BJ (cell line): ENCODE measurements at regions not wholly inside any gene's neighbourhood (a gene's known extent, or its start where the extent isn't known, plus 50 kb on each side); places are given as distances from the start of the nearest gene placed in this dataset.
A peak's percentile ranks its signal among the peaks of the same experiment; 100 is the strongest.

ENCODE experiments used
- CTCF ChIA-PET: fragments of 350-600 bp; formaldehyde crosslinking; extraction: SDS; loops from one replicate; lab custom pipeline; 2021; ENCODE audit warnings: antibody characterized with exemption, inconsistent platforms; lab: Yijun Ruan, JAX
- POLR2A ChIA-PET: fragments of 300-600 bp; sonication (Branson Sonifier 250); formaldehyde crosslinking; extraction: SDS; loops from one replicate; lab custom pipeline; 2021; ENCODE audit warnings: antibody characterized with exemption; lab: Charles Lee
- DNase-seq: peaks from one replicate; pipeline ENCODE4 v3.0.0-alpha.2; 2011; ENCODE audit warnings: low read depth
- H3K27me3 ChIP-seq: 2 replicates; pipeline ENCODE4 v1.6.0; 2011; ENCODE audit warnings: low read length; ENCODE audit not compliant: control insufficient read depth, insufficient read depth
- H3K36me3 ChIP-seq: 2 replicates; pipeline ENCODE4 v1.5.1; 2011; ENCODE audit warnings: low read length; ENCODE audit not compliant: control insufficient read depth, insufficient read depth
- H3K4me3 ChIP-seq: 2 replicates; pipeline ENCODE4 v1.5.1; 2011; ENCODE audit warnings: low read depth, mild to moderate bottlenecking, control low read depth, low read length
- TF ChIP-seq, protein P1 (sequence below): IDR thresholded peaks from 2 replicates; pipeline ENCODE4 v1.5.1; 2011; ENCODE audit warnings: low read depth, mild to moderate bottlenecking, control low read depth, inconsistent platforms, low read length, moderate library complexity; ENCODE audit not compliant: insufficient read depth

DNA sequence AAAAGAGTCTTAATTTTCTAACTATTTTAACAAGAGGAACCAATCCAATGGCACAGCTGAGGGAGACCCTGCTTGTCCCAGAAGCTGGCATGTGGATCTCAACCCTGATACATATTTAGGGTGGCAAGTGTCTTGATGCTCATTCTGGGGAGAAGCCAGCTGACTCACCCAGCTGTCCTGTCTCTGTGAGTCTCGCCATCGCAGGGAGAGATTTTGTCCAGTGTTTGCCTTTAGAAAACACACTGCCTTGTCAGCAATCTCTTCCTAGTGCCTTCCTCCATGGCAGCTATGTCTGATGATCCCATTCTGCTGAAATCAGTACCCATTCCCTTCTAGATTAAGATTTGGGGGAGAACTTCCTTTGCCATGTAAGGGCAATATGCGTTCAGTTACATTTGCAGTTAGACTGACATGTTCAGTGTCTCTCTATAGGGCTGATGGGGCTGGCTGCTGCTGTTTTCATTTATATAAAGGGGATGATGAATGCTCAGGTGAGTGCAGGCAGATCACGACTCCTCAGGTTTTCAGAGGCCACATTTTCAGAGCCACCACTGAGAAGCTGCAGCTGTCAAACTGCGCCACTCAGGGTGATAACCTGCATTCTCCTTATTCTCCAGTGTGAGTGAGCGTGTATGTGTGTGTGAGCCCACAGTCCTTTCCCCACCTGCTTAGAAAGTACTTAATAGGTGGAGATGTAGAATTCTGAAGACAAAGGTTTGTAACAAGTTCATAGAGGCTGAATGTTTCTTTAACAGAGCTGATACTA, 217.0 kb downstream of the GAS1 start:
- ChIA-PET POLR2A (no interaction called here), CTCF (interaction anchor here (0.7 kb wide), 1 partner anchor 64 kb away, joined by 3 read pairs; no protein-coding TSS in a partner anchor)
- H3K27me3 ChIP-seq, result no peaks in the 10 kb centered on the region
- DNase-seq, result no peak
- TF ChIP-seq, protein P1, sequence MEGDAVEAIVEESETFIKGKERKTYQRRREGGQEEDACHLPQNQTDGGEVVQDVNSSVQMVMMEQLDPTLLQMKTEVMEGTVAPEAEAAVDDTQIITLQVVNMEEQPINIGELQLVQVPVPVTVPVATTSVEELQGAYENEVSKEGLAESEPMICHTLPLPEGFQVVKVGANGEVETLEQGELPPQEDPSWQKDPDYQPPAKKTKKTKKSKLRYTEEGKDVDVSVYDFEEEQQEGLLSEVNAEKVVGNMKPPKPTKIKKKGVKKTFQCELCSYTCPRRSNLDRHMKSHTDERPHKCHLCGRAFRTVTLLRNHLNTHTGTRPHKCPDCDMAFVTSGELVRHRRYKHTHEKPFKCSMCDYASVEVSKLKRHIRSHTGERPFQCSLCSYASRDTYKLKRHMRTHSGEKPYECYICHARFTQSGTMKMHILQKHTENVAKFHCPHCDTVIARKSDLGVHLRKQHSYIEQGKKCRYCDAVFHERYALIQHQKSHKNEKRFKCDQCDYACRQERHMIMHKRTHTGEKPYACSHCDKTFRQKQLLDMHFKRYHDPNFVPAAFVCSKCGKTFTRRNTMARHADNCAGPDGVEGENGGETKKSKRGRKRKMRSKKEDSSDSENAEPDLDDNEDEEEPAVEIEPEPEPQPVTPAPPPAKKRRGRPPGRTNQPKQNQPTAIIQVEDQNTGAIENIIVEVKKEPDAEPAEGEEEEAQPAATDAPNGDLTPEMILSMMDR, result no peak
- H3K4me3 ChIP-seq, result no peak overlapping the region
- no peaks in the 10 kb centered on the region for H3K36me3 ChIP-seq

GRCh38 chr9:86724529-86724928, 222.8 kb downstream of the GAS1 start:
- TF ChIP-seq, protein P1, result no peak
- no peak overlapping the region for H3K4me3 ChIP-seq
- H3K27me3 ChIP-seq, result no peaks in the 10 kb centered on the region
- DNase-seq, result no peak
- H3K36me3 ChIP-seq, result no peaks in the 10 kb centered on the region
- POLR2A ChIA-PET, result no interaction called here
- CTCF ChIA-PET, result no interaction called here

GRCh38 chr9:86723346-86723745, 224.0 kb downstream of the GAS1 start:
- CTCF ChIA-PET, result no interaction called here
- TF ChIP-seq, protein P1, result no peak
- H3K27me3 ChIP-seq, result no peaks in the 10 kb centered on the region
- POLR2A ChIA-PET, result no interaction called here
- H3K36me3 ChIP-seq, result no peaks in the 10 kb centered on the region
- H3K4me3 ChIP-seq, result no peak overlapping the region
- DNase-seq, result no peak

- H3K36me3 ChIP-seq, result no peaks in the 10 kb centered on the region
- H3K4me3 ChIP-seq, result no peak overlapping the region
- ChIA-PET CTCF (no interaction called here), POLR2A (no interaction called here)
- TF ChIP-seq, protein P1, result no peak
- H3K27me3 ChIP-seq, result no peaks in the 10 kb centered on the region
- DNase-seq, result no peak
Observed at GRCh38 chr9:86722706-86723075, 224.6 kb downstream of the GAS1 start.

DNA sequence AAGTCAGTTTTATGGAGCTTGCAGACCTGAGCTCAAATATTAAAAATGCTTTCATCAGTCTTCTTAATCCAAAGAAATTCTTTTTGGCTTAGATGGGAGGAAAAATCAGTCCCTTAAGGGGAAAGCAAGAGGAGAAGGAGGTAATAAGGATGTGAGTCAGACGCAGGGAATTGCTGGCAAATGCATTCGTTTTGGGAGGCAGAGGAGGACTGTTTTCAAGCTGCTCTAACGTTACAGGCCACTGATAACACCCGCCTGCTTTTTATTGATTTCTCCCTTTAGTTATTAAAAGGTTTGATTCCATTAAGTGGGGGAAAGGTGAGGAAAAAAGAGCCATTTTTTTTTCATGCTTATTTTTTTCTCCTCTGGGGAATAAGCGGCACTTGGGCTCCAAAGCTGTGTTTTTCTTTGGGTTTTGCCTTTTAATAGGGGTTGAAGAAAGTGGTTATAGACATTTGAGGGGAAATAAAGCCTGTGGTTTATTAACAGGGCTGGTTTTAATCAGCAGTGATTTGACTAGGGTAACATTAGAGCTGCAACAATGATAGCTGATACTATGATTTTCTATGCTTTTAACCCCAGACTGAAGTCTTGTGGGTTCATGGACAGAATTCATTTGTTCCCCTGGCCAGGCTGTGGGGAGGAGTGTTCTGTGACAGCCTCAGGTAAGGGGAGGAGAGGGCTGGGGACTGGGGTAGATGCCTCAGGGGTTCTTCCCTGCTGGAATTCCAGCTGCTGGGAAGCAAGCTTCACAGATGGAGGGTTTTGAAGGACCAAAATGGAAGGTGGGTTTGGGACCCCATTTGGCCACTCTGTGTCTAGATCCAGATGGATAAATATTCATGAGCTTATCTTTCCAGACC, 225.2 kb downstream of the GAS1 start:
- H3K4me3 ChIP-seq, result no peak overlapping the region
- no peaks in the 10 kb centered on the region for H3K36me3 ChIP-seq
- CTCF ChIA-PET, result interaction anchor here (0.6 to 0.8 kb wide), 2 partner anchors 26 to 402 kb away, joined by 3 read pairs; no protein-coding TSS in a partner anchor
- TF ChIP-seq, protein P1, result no peak
- POLR2A ChIA-PET, result interaction anchor here (0.5 to 0.8 kb wide), 3 partner anchors 9 to 165 kb away, joined by 3 to 8 read pairs (median 4); no protein-coding TSS in a partner anchor
- H3K27me3 ChIP-seq, result no peaks in the 10 kb centered on the region
- peak; percentile 83 for DNase-seq
